ENCODE measurements at regions not wholly inside any gene's neighbourhood (a gene's known extent, or its start where the extent isn't known, plus 50 kb on each side); places are given as distances from the start of the nearest gene placed in this dataset.

GRCh38 chr1:67557696-67558448 is 127.1 kb upstream of the GADD45A start:
- DNase-seq (ENCODE audit: insufficient read length, low spot score) (no peak), FAIRE-seq (no peak)
- TF ChIP-seq PAX5 (IDR thresholded peaks at IDR 0.05; ENCODE audit: insufficient read depth, low read length, severe bottlenecking), result no peak
- TF ChIP-seq POU2F2 (IDR thresholded peaks at IDR 0.05; ENCODE audit: low read depth, low read length), result no peak
- TF ChIP-seq POLR2AphosphoS5 (IDR thresholded peaks at IDR 0.05; ENCODE audit: low read depth, low read length), result no peak
- TF ChIP-seq SPI1 (IDR thresholded peaks at IDR 0.05; ENCODE audit: low read depth, low read length), result no peak
- no peak for TF ChIP-seq POLR2A (IDR thresholded peaks at IDR 0.05; ENCODE audit: low read depth, low read length)
- no peak for TF ChIP-seq TAF1 (IDR thresholded peaks at IDR 0.05; ENCODE audit: low read depth, low read length)

GRCh38 chr1:67558449-67559193 is 126.4 kb upstream of the GADD45A start:
- FAIRE-seq, result no peak

GRCh38 chr1:67559222-67559700 is 125.7 kb upstream of the GADD45A start:
- no peak for TF ChIP-seq POLR2AphosphoS5 (IDR thresholded peaks at IDR 0.05; ENCODE audit: low read depth, low read length)
- TF ChIP-seq POU2F2 (IDR thresholded peaks at IDR 0.05; ENCODE audit: low read depth, low read length), result no peak
- TF ChIP-seq PAX5 (IDR thresholded peaks at IDR 0.05; ENCODE audit: insufficient read depth, low read length, severe bottlenecking), result no peak
- FAIRE-seq (no peak), DNase-seq (ENCODE audit: insufficient read length, low spot score) (no peak)

More at GRCh38 chr1:67558449-67559193, 126.4 kb upstream of the GADD45A start:
- TF ChIP-seq POU2F2 (IDR thresholded peaks at IDR 0.05; ENCODE audit: low read depth, low read length), result no peak
- no peak for TF ChIP-seq POLR2AphosphoS5 (IDR thresholded peaks at IDR 0.05; ENCODE audit: low read depth, low read length)
- no peak for TF ChIP-seq SPI1 (IDR thresholded peaks at IDR 0.05; ENCODE audit: low read depth, low read length)
- no peak for TF ChIP-seq PAX5 (IDR thresholded peaks at IDR 0.05; ENCODE audit: insufficient read depth, low read length, severe bottlenecking)
- no peak for TF ChIP-seq POLR2A (IDR thresholded peaks at IDR 0.05; ENCODE audit: low read depth, low read length)
- no peak for TF ChIP-seq TAF1 (IDR thresholded peaks at IDR 0.05; ENCODE audit: low read depth, low read length)
- no peak for DNase-seq (ENCODE audit: insufficient read length, low spot score)

GRCh38 chr1:67560580-67561255 is 124.3 kb upstream of the GADD45A start:
- TF ChIP-seq POLR2AphosphoS5 (IDR thresholded peaks at IDR 0.05; ENCODE audit: low read depth, low read length), result no peak
- TF ChIP-seq PAX5 (IDR thresholded peaks at IDR 0.05; ENCODE audit: insufficient read depth, low read length, severe bottlenecking), result no peak
- TF ChIP-seq POU2F2 (IDR thresholded peaks at IDR 0.05; ENCODE audit: low read depth, low read length), result no peak
- no peak for TF ChIP-seq POLR2A (IDR thresholded peaks at IDR 0.05; ENCODE audit: low read depth, low read length)
- FAIRE-seq, result no peak
- no peak for DNase-seq (ENCODE audit: insufficient read length, low spot score)

- peak; percentile 49 for DNase-seq (ENCODE audit: insufficient read length, low spot score)
- peak; percentile 61 for FAIRE-seq
- TF ChIP-seq POLR2A (IDR thresholded peaks at IDR 0.05; ENCODE audit: low read depth, low read length) (no peak), SPI1 (IDR thresholded peaks at IDR 0.05; ENCODE audit: low read depth, low read length) (peak; percentile 38; the same call in 1 of the 2 replicates), PAX5 (IDR thresholded peaks at IDR 0.05; ENCODE audit: insufficient read depth, low read length, severe bottlenecking) (no peak), TAF1 (IDR thresholded peaks at IDR 0.05; ENCODE audit: low read depth, low read length) (no peak), POLR2AphosphoS5 (IDR thresholded peaks at IDR 0.05; ENCODE audit: low read depth, low read length) (no peak)
Measured at GRCh38 chr1:67561704-67562113, 123.3 kb upstream of the GADD45A start.

- FAIRE-seq, result no peak
- TF ChIP-seq TAF1 (IDR thresholded peaks at IDR 0.05; ENCODE audit: low read depth, low read length) (no peak), SPI1 (IDR thresholded peaks at IDR 0.05; ENCODE audit: low read depth, low read length) (no peak), POLR2AphosphoS5 (IDR thresholded peaks at IDR 0.05; ENCODE audit: low read depth, low read length) (no peak), PAX5 (IDR thresholded peaks at IDR 0.05; ENCODE audit: insufficient read depth, low read length, severe bottlenecking) (no peak), POU2F2 (IDR thresholded peaks at IDR 0.05; ENCODE audit: low read depth, low read length) (no peak), POLR2A (IDR thresholded peaks at IDR 0.05; ENCODE audit: low read depth, low read length) (no peak)
- DNase-seq (ENCODE audit: insufficient read length, low spot score), result no peak
Measured at GRCh38 chr1:67563684-67564083, 121.3 kb upstream of the GADD45A start.

GRCh38 chr1:67564193-67564592 is 120.8 kb upstream of the GADD45A start:
- no peak for TF ChIP-seq TAF1 (IDR thresholded peaks at IDR 0.05; ENCODE audit: low read depth, low read length)
- TF ChIP-seq POLR2AphosphoS5 (IDR thresholded peaks at IDR 0.05; ENCODE audit: low read depth, low read length), result no peak
- no peak for TF ChIP-seq POU2F2 (IDR thresholded peaks at IDR 0.05; ENCODE audit: low read depth, low read length)
- TF ChIP-seq SPI1 (IDR thresholded peaks at IDR 0.05; ENCODE audit: low read depth, low read length), result no peak
- FAIRE-seq, result no peak
- DNase-seq (ENCODE audit: insufficient read length, low spot score), result no peak

- DNase-seq (ENCODE audit: insufficient read length, low spot score), result no peak
- no peak for TF ChIP-seq POLR2A (IDR thresholded peaks at IDR 0.05; ENCODE audit: low read depth, low read length)
- no peak for TF ChIP-seq POU2F2 (IDR thresholded peaks at IDR 0.05; ENCODE audit: low read depth, low read length)
- TF ChIP-seq SPI1 (IDR thresholded peaks at IDR 0.05; ENCODE audit: low read depth, low read length), result no peak
- no peak for TF ChIP-seq POLR2AphosphoS5 (IDR thresholded peaks at IDR 0.05; ENCODE audit: low read depth, low read length)
- no peak for TF ChIP-seq TAF1 (IDR thresholded peaks at IDR 0.05; ENCODE audit: low read depth, low read length)
- TF ChIP-seq PAX5 (IDR thresholded peaks at IDR 0.05; ENCODE audit: insufficient read depth, low read length, severe bottlenecking), result no peak
- no peak for FAIRE-seq
Measured at GRCh38 chr1:67566803-67567377, 118.1 kb upstream of the GADD45A start.

All from GM12891 (cell line).